ENCODE measurements at regions not wholly inside any gene's neighbourhood (a gene's known extent, or its start where the extent isn't known, plus 50 kb on each side); places are given as distances from the start of the nearest gene placed in this dataset.

DNA sequence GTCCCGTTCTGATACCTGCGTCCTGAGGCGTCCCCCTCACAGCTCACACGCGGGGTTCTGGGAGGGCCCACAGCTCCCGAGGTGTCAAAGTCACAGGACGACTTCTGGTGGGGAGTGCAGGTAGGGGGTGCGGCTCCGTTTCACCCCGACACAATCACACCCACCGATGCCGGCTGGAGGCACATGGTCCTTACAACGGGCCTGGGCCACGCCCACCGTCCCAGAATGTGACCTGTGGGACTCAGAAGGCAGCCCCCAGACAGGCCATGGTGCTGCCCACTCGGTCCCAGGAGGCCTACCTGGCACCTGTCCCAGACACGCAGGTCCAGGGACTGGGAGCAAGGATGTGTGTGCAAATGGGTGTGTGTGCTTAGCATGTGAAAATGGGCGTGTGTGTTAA lies 86.0 kb downstream of the UNCX start:
- TF ChIP-seq CTCF (IDR thresholded peaks at IDR 0.05; ENCODE audit: borderline replicate concordance, extremely low read depth, low read length, poor library complexity, severe bottlenecking): no peak
- no peak for TF ChIP-seq EZH2 (IDR thresholded peaks at IDR 0.05; ENCODE audit: borderline replicate concordance, low read depth, low read length, severe bottlenecking)

Measured in DND-41 (cell line).